Activated CD4-positive, alpha-beta T cell treated with anti-CD3 and anti-CD28 coated beads, Interleukin-10, Interleukin-2, amounts not matched to agents 100 ng/mL and 50 ng/mL, durations not matched to agents 16 hours and 8 hours (primary cell): ENCODE measurements at regions not wholly inside any gene's neighbourhood (a gene's known extent, or its start where the extent isn't known, plus 50 kb on each side); places are given as distances from the start of the nearest gene placed in this dataset.
"Not testable (repeated sequence)": the region's sequence is repeated elsewhere in the genome, so short reads cannot be mapped to it uniquely, and the experiment has no call there.

ENCODE experiments used
- DNase-seq: peaks from one replicate; pipeline ENCODE4 v3.0.0-alpha.2; 2020

GRCh38 chr6:27168108-27168507, 79.4 kb upstream of the PRSS16 start:
- no peak for DNase-seq

- no peak for DNase-seq
Observed at GRCh38 chr6:27168586-27169443, 78.7 kb upstream of the PRSS16 start.

DNA sequence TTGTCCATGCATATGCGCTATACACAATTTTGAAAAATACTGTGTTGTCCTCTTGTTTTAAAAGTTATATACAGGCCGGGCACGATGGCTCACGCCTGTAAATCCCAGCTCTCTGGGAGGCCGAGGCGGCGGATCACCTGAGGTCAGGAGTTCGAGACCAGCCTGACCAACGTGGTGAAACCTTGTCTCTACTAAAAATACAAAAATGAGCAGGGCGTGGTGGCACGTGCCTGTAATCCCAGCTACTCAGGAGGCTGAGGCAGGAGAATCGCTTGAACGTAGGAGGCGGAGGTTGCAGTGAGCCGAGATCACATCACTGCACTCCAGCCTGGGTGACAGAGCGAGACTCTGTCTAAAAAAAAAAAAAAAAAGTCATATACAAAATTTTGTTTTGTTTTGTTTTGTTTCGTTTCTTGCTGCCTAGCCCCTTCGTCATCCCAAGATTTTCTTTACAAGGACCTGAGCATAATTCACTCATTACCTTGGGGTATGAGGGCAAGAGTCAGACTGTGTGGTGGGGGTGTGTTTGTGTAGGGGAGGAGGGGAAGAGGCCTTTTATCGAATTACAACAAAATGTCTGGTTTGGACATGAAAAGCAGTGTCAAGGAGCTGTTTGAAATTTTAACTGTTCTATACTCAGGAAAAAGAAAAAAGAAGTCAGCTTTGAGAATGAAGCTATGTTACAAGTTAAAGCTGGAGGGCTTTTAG, 74.8 kb upstream of the PRSS16 start:
- not testable (repeated sequence) for DNase-seq

DNA sequence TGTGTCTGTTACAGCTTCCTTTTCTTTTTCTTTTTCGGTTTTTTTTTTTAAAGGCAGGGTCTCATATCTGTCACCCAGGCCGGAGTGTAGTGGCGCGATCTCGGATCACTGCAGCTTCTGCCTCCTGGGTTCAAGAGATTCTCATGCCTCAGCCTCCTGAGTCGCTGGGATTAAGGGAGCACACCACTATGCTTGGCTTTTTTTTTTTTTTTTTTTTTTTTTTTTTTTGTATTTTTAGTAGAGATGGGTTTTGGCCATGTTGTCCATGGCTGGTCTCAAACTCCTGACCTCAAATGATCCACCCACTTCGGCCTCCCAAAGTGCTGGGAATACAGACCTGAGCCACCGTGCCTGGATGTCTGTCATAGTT, 74.3 kb upstream of the PRSS16 start:
- DNase-seq: not testable (repeated sequence)

DNA sequence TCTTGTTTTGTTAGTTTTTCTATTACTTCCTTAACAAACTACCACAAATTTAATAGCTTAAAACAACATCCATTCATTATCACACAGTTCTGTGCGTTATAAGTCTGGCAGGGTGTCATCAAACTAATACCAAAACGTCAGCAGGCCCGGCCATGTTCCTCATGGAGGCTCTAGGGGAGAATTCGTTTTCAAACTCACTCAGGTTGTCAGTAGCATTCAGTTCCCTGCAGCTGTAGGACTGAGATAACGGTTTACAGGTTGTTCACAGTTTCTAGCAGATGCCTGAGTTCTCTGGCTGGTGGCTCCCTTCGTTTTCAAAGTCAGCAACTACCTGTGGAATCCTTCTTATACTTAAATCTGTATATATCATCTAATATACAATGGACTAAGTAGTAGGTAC, 72.5 kb upstream of the PRSS16 start:
- no peak for DNase-seq

DNA sequence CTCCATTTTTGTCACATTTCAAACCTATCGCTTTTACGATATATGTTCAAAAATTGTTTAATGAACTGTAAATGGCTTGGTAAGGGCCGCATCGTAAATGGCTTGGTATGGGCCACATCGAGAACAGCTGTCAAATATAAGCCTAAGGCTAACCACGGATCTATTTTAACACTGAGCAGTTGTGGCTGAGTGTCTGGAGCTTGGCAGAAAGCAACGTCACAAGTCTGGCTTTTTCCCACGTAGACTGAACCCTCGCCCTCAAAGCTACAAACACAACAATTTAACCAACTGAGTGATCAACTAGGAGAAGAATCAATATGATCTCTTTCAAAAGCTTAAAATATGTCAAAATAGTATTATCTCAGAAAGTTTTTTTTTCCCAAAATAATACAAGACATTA, 71.4 kb upstream of the PRSS16 start:
- no peak for DNase-seq

- DNase-seq: peak; percentile 65
Observed at GRCh38 chr6:27176523-27177484, 70.7 kb upstream of the PRSS16 start.

DNA sequence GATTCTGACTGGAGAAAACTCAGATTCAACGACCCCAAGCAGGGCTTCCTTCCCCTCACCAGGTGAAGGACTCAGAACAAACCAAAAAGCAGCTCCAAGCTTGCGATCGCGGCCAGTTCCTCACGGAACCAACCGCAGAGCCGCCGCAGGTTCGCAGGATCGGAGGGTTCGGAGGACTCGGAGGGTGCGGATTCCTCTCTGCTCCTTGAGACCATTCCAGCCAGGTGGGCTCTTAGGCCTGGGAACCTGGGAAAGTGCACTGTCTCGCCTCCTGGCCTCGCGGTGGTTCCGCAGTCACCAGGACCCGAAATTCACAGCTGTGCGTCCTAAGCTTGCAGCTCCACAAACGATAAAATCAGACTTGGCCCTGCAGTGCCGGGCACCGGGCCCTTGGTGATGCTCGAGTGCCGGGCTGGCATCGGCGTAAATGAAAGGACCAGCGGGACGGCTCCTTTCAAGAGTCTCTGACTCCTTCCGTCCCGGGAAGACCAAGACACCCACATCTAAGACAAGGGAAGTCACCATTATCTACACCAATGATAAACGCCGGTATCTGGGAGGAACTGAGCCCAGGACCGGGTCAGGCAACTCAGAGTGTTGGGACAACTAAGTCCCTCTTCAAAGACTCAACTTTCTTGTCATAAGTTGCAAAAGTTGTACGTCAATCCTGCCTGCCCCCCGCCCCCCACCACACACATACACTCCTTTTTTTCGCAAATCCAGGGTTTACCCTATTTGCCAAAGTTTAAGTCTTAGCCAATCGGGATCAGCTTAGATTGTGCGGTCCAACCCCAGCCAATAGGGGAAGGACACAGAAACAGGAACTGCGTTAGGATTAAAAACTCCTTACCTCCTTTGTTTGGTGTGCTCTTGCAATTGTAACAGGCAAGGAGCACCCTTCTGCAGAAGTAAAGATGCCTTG, 69.8 kb upstream of the PRSS16 start:
- peak; percentile 90 for DNase-seq

GRCh38 chr6:27178407-27178730, 69.1 kb upstream of the PRSS16 start:
- no peak for DNase-seq

DNA sequence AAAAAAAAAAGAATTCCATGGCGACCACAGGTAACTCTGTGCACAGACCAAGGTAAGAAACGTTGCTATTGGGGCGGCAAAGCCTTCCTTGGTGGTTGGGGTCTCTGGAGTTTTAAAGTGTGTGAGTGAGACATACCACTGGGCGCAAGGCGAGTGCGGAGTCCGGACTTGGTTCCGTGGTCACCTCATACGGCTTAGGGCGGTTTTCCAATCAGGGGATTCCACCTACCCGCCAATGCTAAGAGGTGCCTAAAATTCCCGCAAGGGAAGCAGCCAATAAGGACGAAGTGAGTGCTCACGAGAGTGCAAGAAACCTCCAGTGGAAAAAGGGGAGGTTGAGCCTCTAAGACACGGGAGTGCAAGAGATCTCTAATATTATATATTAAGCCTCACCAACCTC, 68.6 kb upstream of the PRSS16 start:
- no peak for DNase-seq

GRCh38 chr6:27183060-27183832, 64.3 kb upstream of the PRSS16 start:
- DNase-seq: no peak

DNA sequence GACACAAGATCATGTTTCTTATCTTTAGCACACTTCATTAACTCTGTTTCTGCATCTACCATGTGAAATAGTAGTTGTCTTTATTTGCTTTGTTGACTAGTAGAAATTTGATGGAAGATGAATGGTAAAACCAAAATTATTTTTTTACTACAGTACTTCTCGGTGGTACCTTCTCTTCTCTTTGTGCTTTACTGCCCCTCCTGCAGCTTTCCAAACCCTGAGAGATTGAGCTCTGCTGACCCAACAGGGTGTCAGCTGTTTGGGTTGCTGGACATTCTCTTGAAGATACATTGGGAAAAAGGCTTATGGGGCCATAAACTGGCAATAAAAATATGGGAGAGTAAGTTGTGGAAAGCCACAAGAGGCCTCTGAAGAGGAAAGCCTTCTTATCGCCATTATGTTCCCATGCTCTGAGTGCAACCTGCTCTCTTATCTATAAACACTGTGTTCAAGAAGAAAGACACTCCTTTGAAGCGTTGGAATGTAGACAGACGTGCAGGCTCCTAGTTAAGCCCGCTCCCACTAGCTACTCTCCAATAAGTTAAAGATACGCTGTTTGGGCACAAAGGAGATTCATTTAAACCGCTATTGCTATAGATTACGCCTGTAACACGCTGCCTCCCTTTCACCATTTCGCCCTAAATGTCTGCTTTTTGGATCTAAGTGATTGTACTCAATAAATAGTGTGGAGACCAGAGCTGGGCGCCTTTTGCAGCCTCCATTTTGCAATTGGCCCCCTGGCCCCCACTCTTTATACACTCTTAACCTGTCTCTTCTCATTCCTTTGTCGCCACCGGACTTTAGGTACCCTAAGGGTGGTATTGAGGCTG, 60.1 kb upstream of the PRSS16 start:
- DNase-seq: no peak

- peak; percentile 64 for DNase-seq
Observed at GRCh38 chr6:27188061-27188884, 59.2 kb upstream of the PRSS16 start.

- peak; percentile 82 for DNase-seq
Observed at GRCh38 chr6:27188885-27189418, 58.5 kb upstream of the PRSS16 start.

DNA sequence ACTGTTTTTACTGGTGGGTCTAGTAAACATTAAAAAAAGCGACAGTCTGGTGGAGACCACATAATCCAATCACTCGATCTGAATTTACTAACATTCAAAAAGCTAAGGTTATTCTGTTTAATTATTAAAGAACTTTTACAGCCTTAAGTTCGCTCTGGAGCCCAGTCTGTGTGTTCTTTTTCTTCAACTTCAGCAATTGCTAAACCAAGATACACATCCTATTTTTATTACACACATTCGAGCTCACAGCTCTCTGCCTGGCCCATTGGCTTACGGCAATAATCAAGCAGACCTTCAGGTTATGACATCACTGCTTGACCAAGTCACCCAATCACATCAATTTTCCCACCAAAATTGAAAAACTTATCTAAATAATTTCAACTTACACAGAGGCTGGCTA, 57.4 kb upstream of the PRSS16 start:
- no peak for DNase-seq

DNA sequence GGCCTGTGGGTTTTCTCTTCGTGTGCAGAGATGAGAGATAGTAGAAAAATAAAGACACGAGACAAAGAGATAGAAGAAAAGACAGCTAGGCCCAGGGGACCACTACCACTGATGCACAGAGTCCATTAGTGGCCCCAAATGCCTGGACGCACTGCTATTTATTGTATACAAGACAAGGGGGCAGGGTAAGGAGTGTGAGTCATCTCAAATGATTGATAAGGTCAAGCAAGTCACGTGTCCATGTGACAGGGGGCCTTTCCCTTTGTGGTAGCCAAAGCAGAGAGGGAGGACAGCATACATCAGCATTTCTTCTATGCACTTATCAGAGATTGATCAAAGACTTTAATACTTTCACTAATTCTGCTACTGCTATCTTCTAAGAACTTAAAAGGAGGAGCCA, 53.0 kb upstream of the PRSS16 start:
- not testable (repeated sequence) for DNase-seq

- DNase-seq: not testable (repeated sequence)
Observed at GRCh38 chr6:27195547-27195946, 52.0 kb upstream of the PRSS16 start.
